ENCODE measurements at regions not wholly inside any gene's neighbourhood (a gene's known extent, or its start where the extent isn't known, plus 50 kb on each side); places are given as distances from the start of the nearest gene placed in this dataset.

- TF ChIP-seq CTCF (IDR thresholded peaks at IDR 0.05; ENCODE audit: insufficient read depth, low read depth, low read length, missing control alignments) = no peak
- no peak for DNase-seq (ENCODE audit: low read depth)
Observed at GRCh38 chr11:45061641-45062040, 84.8 kb upstream of the PRDM11 start.

GRCh38 chr11:45062115-45062514 lies 84.3 kb upstream of the PRDM11 start:
- no peak for DNase-seq (ENCODE audit: low read depth)
- TF ChIP-seq CTCF (IDR thresholded peaks at IDR 0.05; ENCODE audit: insufficient read depth, low read depth, low read length, missing control alignments) = no peak
- H3K4me3 ChIP-seq (ENCODE audit: low read depth, low read length) = no peak overlapping the region

More at GRCh38 chr11:45061641-45062040, 84.8 kb upstream of the PRDM11 start:
- H3K4me3 ChIP-seq (ENCODE audit: low read depth, low read length) = no peak overlapping the region

GRCh38 chr11:45062974-45063635 lies 83.3 kb upstream of the PRDM11 start:
- no peak for DNase-seq (ENCODE audit: low read depth)
- no peak for TF ChIP-seq CTCF (IDR thresholded peaks at IDR 0.05; ENCODE audit: insufficient read depth, low read depth, low read length, missing control alignments)
- no peak overlapping the region for H3K4me3 ChIP-seq (ENCODE audit: low read depth, low read length)

GRCh38 chr11:45063669-45064068 lies 82.8 kb upstream of the PRDM11 start:
- no peak for TF ChIP-seq CTCF (IDR thresholded peaks at IDR 0.05; ENCODE audit: insufficient read depth, low read depth, low read length, missing control alignments)
- no peak for DNase-seq (ENCODE audit: low read depth)
- H3K4me3 ChIP-seq (ENCODE audit: low read depth, low read length) = no peak overlapping the region

- no peak for DNase-seq (ENCODE audit: low read depth)
- no peak for TF ChIP-seq CTCF (IDR thresholded peaks at IDR 0.05; ENCODE audit: insufficient read depth, low read depth, low read length, missing control alignments)
- H3K4me3 ChIP-seq (ENCODE audit: low read depth, low read length) = no peak overlapping the region
Observed at GRCh38 chr11:45067966-45068365, 78.5 kb upstream of the PRDM11 start.

GRCh38 chr11:45071232-45071631 lies 75.2 kb upstream of the PRDM11 start:
- no peak for DNase-seq (ENCODE audit: low read depth)
- H3K4me3 ChIP-seq (ENCODE audit: low read depth, low read length) = no peak overlapping the region
- no peak for TF ChIP-seq CTCF (IDR thresholded peaks at IDR 0.05; ENCODE audit: insufficient read depth, low read depth, low read length, missing control alignments)

GRCh38 chr11:45073685-45074141 lies 72.7 kb upstream of the PRDM11 start:
- H3K4me3 ChIP-seq (ENCODE audit: low read depth, low read length) = no peak overlapping the region
- DNase-seq (ENCODE audit: low read depth) = peak; percentile 12
- no peak for TF ChIP-seq CTCF (IDR thresholded peaks at IDR 0.05; ENCODE audit: insufficient read depth, low read depth, low read length, missing control alignments)

All from GM12865 (cell line).